BLaER1 treated with 17β-estradiol and CSF1 and Interleukin-3, amounts not matched to agents 10 nM and 100 nM (cell line): ENCODE measurements at regions not wholly inside any gene's neighbourhood (a gene's known extent, or its start where the extent isn't known, plus 50 kb on each side); places are given as distances from the start of the nearest gene placed in this dataset.

Source experiments
- H3K27ac ChIP-seq, 11 experiments: shearing (Covaris generic); formaldehyde crosslinking; 2 replicates each; pipeline ENCODE4 v1.8.1; 2022
- H3K27me3 ChIP-seq, 11 experiments: shearing (Covaris generic); formaldehyde crosslinking; 2 replicates each; pipeline ENCODE4 v1.8.1; 2022
- H3K36me3 ChIP-seq, 11 experiments: shearing (Covaris generic); formaldehyde crosslinking; 2 replicates each; pipeline ENCODE4 v1.8.1; 2022
- H3K4me1 ChIP-seq, 10 experiments: shearing (Covaris generic); formaldehyde crosslinking; 2 replicates each; pipeline ENCODE4 v1.8.1; 2022
- H3K4me2 ChIP-seq, 11 experiments: shearing (Covaris generic); formaldehyde crosslinking; 2 replicates each; pipeline ENCODE4 v1.8.1; 2022
- H3K4me3 ChIP-seq, 10 experiments: shearing (Covaris generic); formaldehyde crosslinking; 2 replicates each; pipeline ENCODE4 v1.8.1; 2022
- H3K9ac ChIP-seq, 11 experiments: shearing (Covaris generic); formaldehyde crosslinking; 2 replicates each; pipeline ENCODE4 v1.8.1; 2022
- H3K9me3 ChIP-seq, 11 experiments: shearing (Covaris generic); formaldehyde crosslinking; replicated peaks in 1 of 11; 2 replicates each; pipeline ENCODE4 v1.8.1; 2022
- H4K20me1 ChIP-seq, 11 experiments: shearing (Covaris generic); formaldehyde crosslinking; 2 replicates each; pipeline ENCODE4 v1.8.1; 2022
- Cebpa-rat ChIP-seq, 11 experiments: shearing (Covaris generic); IDR thresholded peaks; 2 replicates each; pipeline ENCODE4 v1.8.1; 2022

DNA sequence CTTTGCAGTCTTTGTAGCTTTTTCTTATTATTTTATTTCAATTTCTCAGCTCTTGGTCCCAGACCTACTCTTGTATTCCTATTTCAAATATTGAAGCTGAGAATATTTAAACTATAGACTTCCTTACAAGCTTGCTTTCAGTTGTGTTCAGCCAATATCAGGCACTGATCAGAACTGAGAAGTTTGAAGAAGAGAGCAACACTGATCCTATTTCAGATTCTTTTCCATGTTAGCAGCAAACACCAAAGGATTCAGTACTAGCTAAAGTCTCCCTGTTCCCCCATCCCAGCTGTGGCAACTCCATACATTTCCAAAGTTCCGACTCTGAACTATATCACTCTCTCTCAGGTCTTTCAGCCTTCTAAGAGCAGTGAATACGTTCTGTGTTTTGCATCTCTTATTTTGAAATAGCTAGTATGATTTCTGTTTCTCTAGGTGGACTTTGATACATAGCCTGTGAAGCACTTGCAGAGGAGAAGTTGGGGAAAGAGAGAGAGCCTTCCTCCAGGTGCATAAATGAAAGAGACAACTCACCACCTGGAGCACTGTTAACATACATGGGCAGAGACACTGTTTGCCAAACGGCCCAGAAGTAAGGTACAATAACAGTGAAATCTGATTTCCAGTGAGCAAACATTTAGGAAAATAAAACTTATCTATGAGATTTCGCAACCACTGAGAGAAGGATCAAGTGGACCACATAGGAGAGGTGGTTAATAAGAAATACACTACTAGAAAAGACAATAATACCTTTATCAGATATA, 135.0 kb upstream of the ZNF804A start:
- no peak overlapping the region for H3K9ac ChIP-seq
- 0 out of 22 replicates have a peak, but pooled peaks of 1 of the 11 experiments have one; percentile 13 for TF ChIP-seq Cebpa-rat (IDR thresholded peaks at IDR 0.05)
- H3K9me3 ChIP-seq = no peaks in the 10 kb centered on the region
- H3K4me1 ChIP-seq = no peaks in the 10 kb centered on the region
- H3K4me3 ChIP-seq = no peak overlapping the region
- H3K36me3 ChIP-seq = no peaks in the 10 kb centered on the region
- H3K4me2 ChIP-seq = no peak overlapping the region
- H3K27me3 ChIP-seq = no peaks in the 10 kb centered on the region
- H3K27ac ChIP-seq = no peak overlapping the region
- no peaks in the 10 kb centered on the region for H4K20me1 ChIP-seq

DNA sequence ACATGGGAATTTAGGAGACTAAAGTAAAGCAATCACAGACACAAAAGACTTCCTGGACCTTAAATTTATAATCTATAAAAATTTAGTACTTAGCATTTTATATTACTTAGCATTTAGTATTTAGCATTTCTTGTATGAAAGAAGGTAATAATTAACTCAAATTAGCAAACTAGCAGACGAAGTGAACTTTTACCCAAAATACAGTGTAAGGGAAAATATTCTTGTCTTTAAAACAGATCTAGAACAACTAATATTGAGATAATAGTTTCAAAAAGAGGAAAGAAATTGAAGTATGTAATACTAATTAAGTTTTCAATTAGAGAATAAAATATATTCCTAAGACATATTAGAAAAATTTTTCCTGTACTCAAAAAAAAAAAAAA, 134.5 kb upstream of the ZNF804A start:
- Histone ChIP-seq H3K27ac (no peak overlapping the region), H3K4me2 (no peak overlapping the region), H3K27me3 (no peaks in the 10 kb centered on the region), H3K4me1 (no peaks in the 10 kb centered on the region), H4K20me1 (no peaks in the 10 kb centered on the region), H3K36me3 (no peaks in the 10 kb centered on the region), H3K9me3 (no peaks in the 10 kb centered on the region), H3K9ac (no peak overlapping the region), H3K4me3 (no peak overlapping the region)
- no peak for TF ChIP-seq Cebpa-rat (IDR thresholded peaks at IDR 0.05)

GRCh38 chr2:184468826-184469225, 129.5 kb upstream of the ZNF804A start:
- Histone ChIP-seq H3K36me3 (no peaks in the 10 kb centered on the region), H4K20me1 (no peaks in the 10 kb centered on the region), H3K9ac (no peak overlapping the region), H3K4me2 (no peak overlapping the region), H3K27me3 (no peaks in the 10 kb centered on the region), H3K4me3 (no peak overlapping the region), H3K4me1 (no peaks in the 10 kb centered on the region), H3K9me3 (no peaks in the 10 kb centered on the region), H3K27ac (no peak overlapping the region)
- no peak for TF ChIP-seq Cebpa-rat (IDR thresholded peaks at IDR 0.05)

- no peak overlapping the region for H3K4me3 ChIP-seq
- TF ChIP-seq Cebpa-rat (IDR thresholded peaks at IDR 0.05) = no peak
- H3K4me1 ChIP-seq = no peaks in the 10 kb centered on the region
- H3K9ac ChIP-seq = no peak overlapping the region
- H3K9me3 ChIP-seq = no peaks in the 10 kb centered on the region
- H4K20me1 ChIP-seq = no peaks in the 10 kb centered on the region
- no peaks in the 10 kb centered on the region for H3K27me3 ChIP-seq
- H3K27ac ChIP-seq = no peak overlapping the region
- no peaks in the 10 kb centered on the region for H3K36me3 ChIP-seq
- H3K4me2 ChIP-seq = no peak overlapping the region
Observed at GRCh38 chr2:184472481-184472880, 125.8 kb upstream of the ZNF804A start.

- Histone ChIP-seq H3K9ac (no peak overlapping the region), H3K4me1 (no peaks in the 10 kb centered on the region), H3K4me2 (no peak overlapping the region), H3K9me3 (no peaks in the 10 kb centered on the region), H3K36me3 (no peaks in the 10 kb centered on the region), H3K27ac (no peak overlapping the region), H3K27me3 (no peaks in the 10 kb centered on the region), H4K20me1 (no peaks in the 10 kb centered on the region), H3K4me3 (no peak overlapping the region)
- no peak for TF ChIP-seq Cebpa-rat (IDR thresholded peaks at IDR 0.05)
Observed at GRCh38 chr2:184481865-184482264, 116.5 kb upstream of the ZNF804A start.

DNA sequence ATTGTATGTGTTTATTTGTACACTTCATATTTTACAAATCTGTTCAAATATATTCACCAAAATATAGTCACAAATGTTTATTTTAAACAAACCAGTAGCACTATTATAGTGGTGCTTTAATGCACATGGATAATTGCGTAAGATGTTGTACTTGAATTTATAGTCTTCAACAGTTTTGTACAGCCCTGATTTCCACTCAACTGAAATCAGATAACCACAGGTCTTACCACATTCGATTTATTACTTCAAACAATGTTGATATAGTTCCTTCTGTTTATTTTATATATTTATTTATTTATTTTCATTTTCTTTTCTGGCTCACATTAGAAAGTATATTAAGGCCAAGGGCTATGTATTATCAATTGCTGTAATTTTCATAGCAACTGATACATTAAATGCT, 99.4 kb upstream of the ZNF804A start:
- Histone ChIP-seq H3K36me3 (no peaks in the 10 kb centered on the region), H3K27ac (no peak overlapping the region), H4K20me1 (no peaks in the 10 kb centered on the region), H3K4me3 (no peak overlapping the region), H3K9ac (no peak overlapping the region), H3K4me1 (no peaks in the 10 kb centered on the region), H3K9me3 (no peaks in the 10 kb centered on the region), H3K27me3 (no peaks in the 10 kb centered on the region), H3K4me2 (no peak overlapping the region)
- TF ChIP-seq Cebpa-rat (IDR thresholded peaks at IDR 0.05) = no peak

- Histone ChIP-seq H3K4me3 (no peak overlapping the region), H3K27me3 (no peaks in the 10 kb centered on the region), H4K20me1 (no peaks in the 10 kb centered on the region), H3K9me3 (no peaks in the 10 kb centered on the region), H3K4me1 (no peaks in the 10 kb centered on the region), H3K36me3 (no peaks in the 10 kb centered on the region), H3K9ac (no peak overlapping the region), H3K4me2 (no peak overlapping the region), H3K27ac (no peak overlapping the region)
- TF ChIP-seq Cebpa-rat (IDR thresholded peaks at IDR 0.05) = no peak
Observed at GRCh38 chr2:184504252-184504651, 94.1 kb upstream of the ZNF804A start.

- Histone ChIP-seq H3K4me3 (no peak overlapping the region), H3K9me3 (no peaks in the 10 kb centered on the region), H3K27me3 (no peaks in the 10 kb centered on the region), H3K4me2 (no peak overlapping the region), H4K20me1 (no peaks in the 10 kb centered on the region), H3K4me1 (no peaks in the 10 kb centered on the region), H3K27ac (no peak overlapping the region), H3K36me3 (no peaks in the 10 kb centered on the region), H3K9ac (no peak overlapping the region)
- no peak for TF ChIP-seq Cebpa-rat (IDR thresholded peaks at IDR 0.05)
Observed at GRCh38 chr2:184507254-184507653, 91.1 kb upstream of the ZNF804A start.

GRCh38 chr2:184517402-184517801, 80.9 kb upstream of the ZNF804A start:
- no peak overlapping the region for H3K9ac ChIP-seq

GRCh38 chr2:184520441-184520840, 77.9 kb upstream of the ZNF804A start:
- no peak overlapping the region for H3K4me2 ChIP-seq
- H3K4me3 ChIP-seq = no peak overlapping the region
- H3K27ac ChIP-seq = no peak overlapping the region
- H3K36me3 ChIP-seq = no peaks in the 10 kb centered on the region
- no peaks in the 10 kb centered on the region for H4K20me1 ChIP-seq
- H3K9ac ChIP-seq = no peak overlapping the region
- H3K9me3 ChIP-seq = peaks cover 0 to 17% (median 6%) of the 10 kb centered on the region in 11 experiments; a peak in 8 of 22 replicates
- TF ChIP-seq Cebpa-rat (IDR thresholded peaks at IDR 0.05) = no peak
- H3K27me3 ChIP-seq = no peaks in the 10 kb centered on the region
- H3K4me1 ChIP-seq = no peaks in the 10 kb centered on the region

More at GRCh38 chr2:184517402-184517801, 80.9 kb upstream of the ZNF804A start:
- no peaks in the 10 kb centered on the region for H3K27me3 ChIP-seq
- no peaks in the 10 kb centered on the region for H4K20me1 ChIP-seq
- H3K36me3 ChIP-seq = no peaks in the 10 kb centered on the region
- H3K4me2 ChIP-seq = no peak overlapping the region
- no peak for TF ChIP-seq Cebpa-rat (IDR thresholded peaks at IDR 0.05)
- no peak overlapping the region for H3K4me3 ChIP-seq
- H3K4me1 ChIP-seq = no peaks in the 10 kb centered on the region
- H3K9me3 ChIP-seq = no peaks in the 10 kb centered on the region
- H3K27ac ChIP-seq = no peak overlapping the region
